HEK293T (cell line): ENCODE measurements at regions not wholly inside any gene's neighbourhood (a gene's known extent, or its start where the extent isn't known, plus 50 kb on each side); places are given as distances from the start of the nearest gene placed in this dataset.

Source experiments
- CTCF ChIA-PET: fragments of 350-600 bp; formaldehyde crosslinking; extraction: SDS; loops from one replicate; lab custom pipeline; 2021; ENCODE audit warnings: antibody characterized with exemption, inconsistent platforms; lab: Yijun Ruan, JAX
- POLR2A ChIA-PET: fragments of 350-600 bp; formaldehyde crosslinking; extraction: SDS; loops from one replicate; lab custom pipeline; 2020; ENCODE audit warnings: antibody characterized with exemption, inconsistent platforms; lab: Yijun Ruan, JAX
- DNase-seq: peaks from one replicate; pipeline ENCODE4 v3.0.0; 2012; ENCODE audit warnings: mixed read lengths; ENCODE audit errors: extremely low spot score
- ARNT ChIP-seq: fragments of 450-650 bp; IDR thresholded peaks from 2 replicates; pipeline ENCODE4 v1.6.1; 2017; ENCODE audit warnings: mild to moderate bottlenecking
- BHLHE40 ChIP-seq: fragments of 450-650 bp; IDR thresholded peaks from 2 replicates; pipeline ENCODE4 v1.6.1; 2016; ENCODE audit warnings: mild to moderate bottlenecking, moderate library complexity, borderline replicate concordance
- CTBP1 ChIP-seq: fragments of 450-650 bp; IDR thresholded peaks from 2 replicates; pipeline ENCODE4 v1.6.1; 2016; ENCODE audit warnings: borderline replicate concordance
- ELF4 ChIP-seq: fragments of 450-650 bp; IDR thresholded peaks from 2 replicates; pipeline ENCODE4 v1.6.1; 2017; ENCODE audit warnings: antibody characterized with exemption
- FOXA1 ChIP-seq: fragments of 450-650 bp; IDR thresholded peaks from 2 replicates; pipeline ENCODE4 v1.6.1; 2016; ENCODE audit warnings: mild to moderate bottlenecking
- FOXK2 ChIP-seq: fragments of 450-650 bp; IDR thresholded peaks from 2 replicates; pipeline ENCODE4 v1.6.1; 2016; ENCODE audit warnings: mild to moderate bottlenecking
- FOXM1 ChIP-seq: fragments of 450-650 bp; IDR thresholded peaks from 2 replicates; pipeline ENCODE4 v1.6.1; 2017; ENCODE audit warnings: mild to moderate bottlenecking, borderline replicate concordance
- HDGF ChIP-seq: fragments of 450-650 bp; IDR thresholded peaks from 2 replicates; pipeline ENCODE4 v1.6.1; 2017; ENCODE audit warnings: antibody characterized with exemption, borderline replicate concordance
- L3MBTL2 ChIP-seq: fragments of 450-650 bp; conservative IDR thresholded peaks from 2 replicates; pipeline ENCODE4 v1.6.1; 2016; ENCODE audit warnings: mild to moderate bottlenecking
- LEF1 ChIP-seq: fragments of 450-650 bp; IDR thresholded peaks from 2 replicates; pipeline ENCODE4 v1.6.1; 2017; ENCODE audit warnings: mild to moderate bottlenecking, borderline replicate concordance
- NFRKB ChIP-seq: fragments of 450-650 bp; IDR thresholded peaks from 2 replicates; pipeline ENCODE4 v1.6.1; 2016; ENCODE audit warnings: mild to moderate bottlenecking, moderate library complexity
- PKNOX1 ChIP-seq: fragments of 450-650 bp; IDR thresholded peaks from 2 replicates; pipeline ENCODE4 v1.6.1; 2016
- SP1 ChIP-seq: fragments of 450-650 bp; IDR thresholded peaks from 2 replicates; pipeline ENCODE4 v1.6.1; 2017
- SUZ12 ChIP-seq: fragments of 450-650 bp; IDR thresholded peaks from 2 replicates; pipeline ENCODE4 v1.6.1; 2016; ENCODE audit warnings: mild to moderate bottlenecking
- TARDBP ChIP-seq: fragments of 450-650 bp; IDR thresholded peaks from 2 replicates; pipeline ENCODE4 v1.6.1; 2016
- ZNF384 ChIP-seq: fragments of 450-650 bp; IDR thresholded peaks from 2 replicates; pipeline ENCODE4 v1.6.1; 2016

GRCh38 chr4:19823781-19824180 lies 427.9 kb upstream of the SLIT2 start:
- TF ChIP-seq SP1 (no peak), FOXA1 (peak; percentile 67; the same call in 1 of the 2 replicates), ARNT (peak; percentile 92), L3MBTL2 (no peak), CTBP1 (peak; percentile 99), ELF4 (no peak), HDGF (no peak), BHLHE40 (no peak), FOXM1 (peak; percentile 88), SUZ12 (no peak), ZNF384 (peak; percentile 85), FOXK2 (peak; percentile 68), LEF1 (peak; percentile 94; the same call in 1 of the 2 replicates), PKNOX1 (peak; percentile 98), TARDBP (no peak), NFRKB (no peak)
- peak; percentile 39 for DNase-seq
- ChIA-PET CTCF (no interaction called here), POLR2A (interaction anchor here (0.9 to 1.1 kb wide), 2 partner anchors 428 to 430 kb away, joined by 3 read pairs; partner anchors contain the start of gene SLIT2)

- no peak for DNase-seq
- CTCF ChIA-PET: no interaction called here
- TF ChIP-seq FOXA1: no peak
- no peak for TF ChIP-seq PKNOX1
- no peak for TF ChIP-seq L3MBTL2
- no peak for TF ChIP-seq ELF4
- TF ChIP-seq NFRKB: no peak
- no peak for TF ChIP-seq ZNF384
- TF ChIP-seq BHLHE40: no peak
- no peak for TF ChIP-seq ARNT
- no peak for TF ChIP-seq FOXM1
- no peak for TF ChIP-seq TARDBP
- TF ChIP-seq FOXK2: no peak
- no peak for TF ChIP-seq HDGF
- TF ChIP-seq LEF1: no peak
- TF ChIP-seq CTBP1: no peak
- no peak for TF ChIP-seq SUZ12
- TF ChIP-seq SP1: no peak
- POLR2A ChIA-PET: no interaction called here
These were observed 432.0 kb upstream of the SLIT2 start for GRCh38 chr4:19819737-19820136.

GRCh38 chr4:19809989-19810388 lies 441.7 kb upstream of the SLIT2 start:
- TF ChIP-seq ZNF384: no peak
- TF ChIP-seq SP1: no peak
- TF ChIP-seq ARNT: no peak
- TF ChIP-seq BHLHE40: no peak
- TF ChIP-seq L3MBTL2: no peak
- no peak for TF ChIP-seq FOXK2
- no peak for TF ChIP-seq NFRKB
- TF ChIP-seq FOXA1: no peak
- TF ChIP-seq LEF1: no peak
- no peak for TF ChIP-seq TARDBP
- no peak for TF ChIP-seq ELF4
- no peak for TF ChIP-seq SUZ12
- TF ChIP-seq HDGF: no peak
- no peak for TF ChIP-seq CTBP1
- TF ChIP-seq PKNOX1: no peak
- TF ChIP-seq FOXM1: no peak
- DNase-seq: no peak
- ChIA-PET CTCF (no interaction called here), POLR2A (no interaction called here)

- CTCF ChIA-PET: interaction anchor here (0.6 kb wide), 1 partner anchor 98 kb away, joined by 3 read pairs; no protein-coding TSS in a partner anchor
These were observed 444.2 kb upstream of the SLIT2 start for GRCh38 chr4:19807505-19807904.

GRCh38 chr4:19806865-19807264 lies 444.8 kb upstream of the SLIT2 start:
- POLR2A ChIA-PET: no interaction called here
- TF ChIP-seq HDGF (no peak), FOXA1 (no peak), FOXM1 (no peak), CTBP1 (no peak), ELF4 (no peak), SUZ12 (no peak), FOXK2 (no peak), ZNF384 (no peak), SP1 (no peak), L3MBTL2 (no peak), ARNT (no peak), BHLHE40 (no peak), PKNOX1 (no peak), LEF1 (no peak), NFRKB (no peak)
- DNase-seq: no peak
- CTCF ChIA-PET: interaction anchor here (0.6 kb wide), 1 partner anchor 98 kb away, joined by 3 read pairs; no protein-coding TSS in a partner anchor

More at GRCh38 chr4:19807505-19807904, 444.2 kb upstream of the SLIT2 start:
- no peak for DNase-seq
- TF ChIP-seq FOXM1: no peak
- no peak for TF ChIP-seq HDGF
- TF ChIP-seq TARDBP: no peak
- no peak for TF ChIP-seq BHLHE40
- TF ChIP-seq L3MBTL2: no peak
- TF ChIP-seq SUZ12: no peak
- POLR2A ChIA-PET: no interaction called here
